HepG2 (cell line): ENCODE measurements at regions not wholly inside any gene's neighbourhood (a gene's known extent, or its start where the extent isn't known, plus 50 kb on each side); places are given as distances from the start of the nearest gene placed in this dataset.

Experiments used
- ATAC-seq: fragments of 200-7000 bp; cut with Tn5 transposase; 3 replicates; pipeline ENCODE4 v1.9.1; 2020; ENCODE audit warnings: mild to moderate bottlenecking, moderate library complexity
- BruUV-seq: library from RNA; stranded (reverse); fragments of 400-500 nt; replicated peaks from 2 replicates; lab custom pipeline; 2021; lab: Mats Ljungman, UMichigan
- CTCF ChIA-PET: fragments of 300-600 bp; formaldehyde crosslinking; extraction: SDS; loops from one replicate; lab custom pipeline; 2021; ENCODE audit warnings: low total read pairs, inconsistent platforms, low intra/inter-chr PET ratio; lab: Yijun Ruan, JAX
- POLR2A ChIA-PET: fragments of 350-600 bp; sonication (Branson Sonifier 250); formaldehyde crosslinking; loops from one replicate; lab custom pipeline; 2020; ENCODE audit warnings: antibody characterized with exemption, inconsistent platforms; lab: Yijun Ruan, JAX
- DNase-seq: peaks from one replicate; pipeline ENCODE4 v3.0.0-alpha.2; 2015; ENCODE audit warnings: low spot score
- FAIRE-seq: peaks from 3 replicates; lab custom pipeline; 2011; peaks lifted over from hg19 to GRCh38; lab: Jason Lieb, UNC
- H2AFZ ChIP-seq: one replicate; pipeline ENCODE4 v1.6.1; 2011; ENCODE audit warnings: low read length, inconsistent platforms
- H3K27ac ChIP-seq: fragments of 300-600 bp; 3 replicates; pipeline ENCODE4 v1.8.0; 2011; ENCODE audit warnings: mixed run types, mild to moderate bottlenecking, mixed read lengths, low read length, inconsistent platforms; ENCODE audit not compliant: insufficient read depth; ENCODE audit errors: extremely low read length
- H3K27me3 ChIP-seq, 2 experiments: fragments of 200-600 bp in 1 of 2; 2 replicates in 1 of 2; 3 replicates in 1 of 2; pipeline versions ENCODE4 v1.6.0 to v1.8.0; 2011; ENCODE audit warnings: low read length in 2 of 2, mild to moderate bottlenecking in 2 of 2, moderate library complexity in 2 of 2, inconsistent platforms in 1 of 2; ENCODE audit not compliant: insufficient read depth in 2 of 2, control insufficient read depth in 1 of 2
- H3K36me3 ChIP-seq, 2 experiments: fragments of 200-600 bp in 1 of 2; replicated peaks in 1 of 2; 2 replicates in 1 of 2; 3 replicates in 1 of 2; pipeline versions ENCODE4 v1.5.1 to v1.8.0; 2011; ENCODE audit warnings: low read length in 2 of 2, inconsistent platforms in 1 of 2; ENCODE audit not compliant: insufficient read depth in 2 of 2, control insufficient read depth in 1 of 2
- H3K4me1 ChIP-seq: 2 replicates; pipeline ENCODE4 v1.5.1; 2012; ENCODE audit warnings: low read length, inconsistent platforms; ENCODE audit not compliant: insufficient read depth
- H3K4me2 ChIP-seq: 2 replicates; pipeline ENCODE4 v1.6.0; 2011; ENCODE audit warnings: low read depth, low read length, inconsistent platforms
- H3K4me3 ChIP-seq, 3 experiments: fragments of 200-600 bp in 1 of 3; sonication (generic), shearing (Covaris generic) in 1 of 3; replicated peaks in 1 of 3; 2 replicates each; pipeline ENCODE4 v1.5.1; 2011 to 2016; ENCODE audit warnings: low read length in 3 of 3, inconsistent platforms in 2 of 3, low read depth in 2 of 3, mild to moderate bottlenecking in 2 of 3, control low read depth in 1 of 3, mixed read lengths in 1 of 3; ENCODE audit not compliant: insufficient read depth in 1 of 3
- H3K79me2 ChIP-seq: one replicate; pipeline ENCODE4 v1.6.1; 2011; ENCODE audit warnings: low read length, inconsistent platforms; ENCODE audit not compliant: insufficient read depth
- H3K9ac ChIP-seq: 2 replicates; pipeline ENCODE4 v1.6.0; 2011; ENCODE audit warnings: mild to moderate bottlenecking, low read depth, low read length, inconsistent platforms; ENCODE audit not compliant: insufficient read depth
- H3K9me3 ChIP-seq: 2 replicates; pipeline ENCODE4 v1.5.1; 2012; ENCODE audit warnings: mild to moderate bottlenecking, low read length
- H4K20me1 ChIP-seq: 2 replicates; pipeline ENCODE4 v1.6.0; 2011; ENCODE audit warnings: inconsistent platforms, mild to moderate bottlenecking, low read length, moderate library complexity; ENCODE audit not compliant: insufficient read depth
- NCOA5 ChIP-seq: sonication (generic); formaldehyde crosslinking; IDR thresholded peaks from 2 replicates; pipeline ENCODE4 v1.4.0; 2020; ENCODE audit warnings: missing genetic modification reagents
- PRPF4 ChIP-seq: fragments of 200-400 bp; formaldehyde crosslinking; IDR thresholded peaks from 2 replicates; pipeline ENCODE4 v1.6.1; 2016; ENCODE audit warnings: low read length, low read depth; ENCODE audit not compliant: poor library complexity, severe bottlenecking
- ZMYM4 ChIP-seq: sonication (generic); formaldehyde crosslinking; IDR thresholded peaks from 2 replicates; pipeline ENCODE4 v1.8.1; 2023; ENCODE audit warnings: mild to moderate bottlenecking, missing genetic modification reagents
- ZNF589 ChIP-seq: sonication (generic); formaldehyde crosslinking; conservative IDR thresholded peaks from 2 replicates; pipeline ENCODE4 v1.8.0; 2022; ENCODE audit warnings: mild to moderate bottlenecking, moderate library complexity, missing genetic modification reagents
- ZNF629 ChIP-seq: sonication (generic); formaldehyde crosslinking; conservative IDR thresholded peaks from 2 replicates; pipeline ENCODE4 v1.5.0; 2020; ENCODE audit warnings: missing genetic modification reagents
- WGBS: methylation state at CpG from one replicate; pipeline ENCODE4 v1.1.6; 2017; ENCODE audit warnings: low lambda C conversion rate; 5-methylcytosine and 5-hydroxymethylcytosine counted together
- in situ Hi-C: cut with HindIII; loops from 2 replicates; pipeline ENCODE4 v1.10.0; 2017; ENCODE audit warnings: low pct_unique_long_range_greater_than_20kb; ENCODE audit not compliant: extremely low pct_ligation_motif_present
- intact Hi-C: fragments of 100-400 bp; cut with micrococcal nuclease; formaldehyde crosslinking; loops from one replicate; pipeline ENCODE4 v1.10.0; 2022; ENCODE audit not compliant: unreplicated experiment
- TF ChIP-seq, protein P1 (sequence below): IDR thresholded peaks from 2 replicates; pipeline ENCODE4 v1.6.1; 2016; ENCODE audit warnings: low read depth, control low read depth
- TF ChIP-seq, protein P2 (sequence below): sonication (generic); formaldehyde crosslinking; conservative IDR thresholded peaks from 2 replicates; pipeline ENCODE4 v1.4.0; 2020; ENCODE audit warnings: mild to moderate bottlenecking, missing genetic modification reagents, moderate library complexity
- TF ChIP-seq, protein P3 (sequence below): sonication (generic); formaldehyde crosslinking; conservative IDR thresholded peaks from 2 replicates; pipeline ENCODE4 v1.8.1; 2023; ENCODE audit warnings: missing genetic modification reagents
- TF ChIP-seq, protein P4 (sequence below): fragments of 450-650 bp; IDR thresholded peaks from 2 replicates; pipeline ENCODE4 v1.6.1; 2017; ENCODE audit warnings: mild to moderate bottlenecking

DNA sequence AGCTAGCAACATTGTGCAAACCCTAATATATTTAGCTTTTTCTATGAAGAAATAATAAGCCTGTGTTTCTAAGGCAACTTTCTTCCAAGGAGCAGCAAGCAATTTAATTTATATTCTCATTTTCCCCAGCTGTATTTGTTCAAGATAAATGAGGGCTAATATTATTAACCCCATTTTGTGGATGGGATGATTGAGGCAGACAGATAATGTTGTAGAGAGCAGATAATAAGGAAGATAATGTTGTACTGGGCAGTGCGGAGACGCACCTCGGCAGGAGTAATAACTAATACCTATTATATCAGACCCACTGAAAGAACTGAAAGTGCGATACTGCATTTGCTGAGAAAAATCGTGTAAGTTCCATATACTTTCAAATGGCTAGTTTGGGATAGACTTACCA is 344.1 kb upstream of the FANCL start:
- Histone ChIP-seq H3K79me2 (no peaks in the 10 kb centered on the region), H3K27ac (no peak overlapping the region), H4K20me1 (no peaks in the 10 kb centered on the region), H3K4me3 (no peak overlapping the region), H3K4me2 (no peak overlapping the region), H3K9ac (no peak overlapping the region), H3K36me3 (no peaks in the 10 kb centered on the region), H3K27me3 (no peaks in the 10 kb centered on the region), H2AFZ (no peak overlapping the region), H3K4me1 (no peaks in the 10 kb centered on the region), H3K9me3 (no peaks in the 10 kb centered on the region)
- FAIRE-seq (no peak), DNase-seq (no peak), ATAC-seq (no peak)
- BruUV-seq, result no TSS peak
- 57% methylated on average over 5 of the region's 5 CpGs for WGBS
- TF ChIP-seq PRPF4, result no peak
- peak; percentile 62 for TF ChIP-seq ZNF629 (CRISPR knock-in tag)
- in situ Hi-C loops, result no loop called here
- ChIA-PET POLR2A (no interaction called here), CTCF (no interaction called here)
- intact Hi-C loops, result no loop called here

DNA sequence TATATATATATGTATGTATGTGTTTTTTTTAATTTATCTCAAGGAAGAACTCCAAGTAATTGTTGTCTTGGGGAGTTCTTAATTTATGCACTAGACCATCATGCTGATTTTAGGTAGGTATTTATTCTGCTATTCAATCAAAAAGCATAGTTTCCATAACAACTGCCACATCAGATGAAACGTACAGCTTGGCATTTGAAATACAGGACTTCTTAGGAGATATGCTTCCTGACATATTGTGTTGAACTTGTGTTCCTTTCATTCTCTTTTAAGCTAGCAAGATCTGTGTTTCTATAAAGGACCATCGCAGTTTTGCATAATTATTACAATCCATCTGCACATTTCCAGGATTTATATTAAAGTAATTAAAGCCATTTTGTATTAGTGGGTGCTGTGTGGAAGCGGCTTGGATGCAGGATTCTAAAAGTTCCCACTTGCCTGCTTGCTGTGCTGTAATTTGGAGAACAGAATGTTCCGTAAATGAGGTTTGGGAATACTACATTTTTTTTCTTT is 343.5 kb upstream of the FANCL start:
- H3K9ac ChIP-seq, result no peak overlapping the region
- intact Hi-C loops, result no loop called here
- no peak for ATAC-seq
- in situ Hi-C loops, result no loop called here
- no peaks in the 10 kb centered on the region for H3K4me1 ChIP-seq
- no peak overlapping the region for H3K27ac ChIP-seq
- H3K79me2 ChIP-seq, result no peaks in the 10 kb centered on the region
- DNase-seq, result no peak
- no TSS peak for BruUV-seq
- FAIRE-seq, result no peak
- H3K9me3 ChIP-seq, result no peaks in the 10 kb centered on the region
- 16% methylated on average over 4 of the region's 4 CpGs for WGBS
- no peak overlapping the region for H3K4me3 ChIP-seq
- no peaks in the 10 kb centered on the region for H3K27me3 ChIP-seq
- ChIA-PET CTCF (no interaction called here), POLR2A (no interaction called here)
- H3K4me2 ChIP-seq, result no peak overlapping the region
- H4K20me1 ChIP-seq, result no peaks in the 10 kb centered on the region
- no peak overlapping the region for H2AFZ ChIP-seq
- no peaks in the 10 kb centered on the region for H3K36me3 ChIP-seq
- TF ChIP-seq, protein P1, sequence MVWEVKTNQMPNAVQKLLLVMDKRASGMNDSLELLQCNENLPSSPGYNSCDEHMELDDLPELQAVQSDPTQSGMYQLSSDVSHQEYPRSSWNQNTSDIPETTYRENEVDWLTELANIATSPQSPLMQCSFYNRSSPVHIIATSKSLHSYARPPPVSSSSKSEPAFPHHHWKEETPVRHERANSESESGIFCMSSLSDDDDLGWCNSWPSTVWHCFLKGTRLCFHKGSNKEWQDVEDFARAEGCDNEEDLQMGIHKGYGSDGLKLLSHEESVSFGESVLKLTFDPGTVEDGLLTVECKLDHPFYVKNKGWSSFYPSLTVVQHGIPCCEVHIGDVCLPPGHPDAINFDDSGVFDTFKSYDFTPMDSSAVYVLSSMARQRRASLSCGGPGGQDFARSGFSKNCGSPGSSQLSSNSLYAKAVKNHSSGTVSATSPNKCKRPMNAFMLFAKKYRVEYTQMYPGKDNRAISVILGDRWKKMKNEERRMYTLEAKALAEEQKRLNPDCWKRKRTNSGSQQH (CRISPR knock-in tag), result no peak
- no peak for TF ChIP-seq NCOA5
- TF ChIP-seq ZMYM4 (CRISPR knock-in tag), result no peak
- TF ChIP-seq ZNF589, result no peak
- TF ChIP-seq, protein P2, sequence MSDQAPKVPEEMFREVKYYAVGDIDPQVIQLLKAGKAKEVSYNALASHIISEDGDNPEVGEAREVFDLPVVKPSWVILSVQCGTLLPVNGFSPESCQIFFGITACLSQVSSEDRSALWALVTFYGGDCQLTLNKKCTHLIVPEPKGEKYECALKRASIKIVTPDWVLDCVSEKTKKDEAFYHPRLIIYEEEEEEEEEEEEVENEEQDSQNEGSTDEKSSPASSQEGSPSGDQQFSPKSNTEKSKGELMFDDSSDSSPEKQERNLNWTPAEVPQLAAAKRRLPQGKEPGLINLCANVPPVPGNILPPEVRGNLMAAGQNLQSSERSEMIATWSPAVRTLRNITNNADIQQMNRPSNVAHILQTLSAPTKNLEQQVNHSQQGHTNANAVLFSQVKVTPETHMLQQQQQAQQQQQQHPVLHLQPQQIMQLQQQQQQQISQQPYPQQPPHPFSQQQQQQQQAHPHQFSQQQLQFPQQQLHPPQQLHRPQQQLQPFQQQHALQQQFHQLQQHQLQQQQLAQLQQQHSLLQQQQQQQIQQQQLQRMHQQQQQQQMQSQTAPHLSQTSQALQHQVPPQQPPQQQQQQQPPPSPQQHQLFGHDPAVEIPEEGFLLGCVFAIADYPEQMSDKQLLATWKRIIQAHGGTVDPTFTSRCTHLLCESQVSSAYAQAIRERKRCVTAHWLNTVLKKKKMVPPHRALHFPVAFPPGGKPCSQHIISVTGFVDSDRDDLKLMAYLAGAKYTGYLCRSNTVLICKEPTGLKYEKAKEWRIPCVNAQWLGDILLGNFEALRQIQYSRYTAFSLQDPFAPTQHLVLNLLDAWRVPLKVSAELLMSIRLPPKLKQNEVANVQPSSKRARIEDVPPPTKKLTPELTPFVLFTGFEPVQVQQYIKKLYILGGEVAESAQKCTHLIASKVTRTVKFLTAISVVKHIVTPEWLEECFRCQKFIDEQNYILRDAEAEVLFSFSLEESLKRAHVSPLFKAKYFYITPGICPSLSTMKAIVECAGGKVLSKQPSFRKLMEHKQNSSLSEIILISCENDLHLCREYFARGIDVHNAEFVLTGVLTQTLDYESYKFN (CRISPR knock-in tag), result no peak
- TF ChIP-seq, protein P3, sequence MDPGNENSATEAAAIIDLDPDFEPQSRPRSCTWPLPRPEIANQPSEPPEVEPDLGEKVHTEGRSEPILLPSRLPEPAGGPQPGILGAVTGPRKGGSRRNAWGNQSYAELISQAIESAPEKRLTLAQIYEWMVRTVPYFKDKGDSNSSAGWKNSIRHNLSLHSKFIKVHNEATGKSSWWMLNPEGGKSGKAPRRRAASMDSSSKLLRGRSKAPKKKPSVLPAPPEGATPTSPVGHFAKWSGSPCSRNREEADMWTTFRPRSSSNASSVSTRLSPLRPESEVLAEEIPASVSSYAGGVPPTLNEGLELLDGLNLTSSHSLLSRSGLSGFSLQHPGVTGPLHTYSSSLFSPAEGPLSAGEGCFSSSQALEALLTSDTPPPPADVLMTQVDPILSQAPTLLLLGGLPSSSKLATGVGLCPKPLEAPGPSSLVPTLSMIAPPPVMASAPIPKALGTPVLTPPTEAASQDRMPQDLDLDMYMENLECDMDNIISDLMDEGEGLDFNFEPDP (CRISPR knock-in tag), result no peak
- TF ChIP-seq, protein P4, sequence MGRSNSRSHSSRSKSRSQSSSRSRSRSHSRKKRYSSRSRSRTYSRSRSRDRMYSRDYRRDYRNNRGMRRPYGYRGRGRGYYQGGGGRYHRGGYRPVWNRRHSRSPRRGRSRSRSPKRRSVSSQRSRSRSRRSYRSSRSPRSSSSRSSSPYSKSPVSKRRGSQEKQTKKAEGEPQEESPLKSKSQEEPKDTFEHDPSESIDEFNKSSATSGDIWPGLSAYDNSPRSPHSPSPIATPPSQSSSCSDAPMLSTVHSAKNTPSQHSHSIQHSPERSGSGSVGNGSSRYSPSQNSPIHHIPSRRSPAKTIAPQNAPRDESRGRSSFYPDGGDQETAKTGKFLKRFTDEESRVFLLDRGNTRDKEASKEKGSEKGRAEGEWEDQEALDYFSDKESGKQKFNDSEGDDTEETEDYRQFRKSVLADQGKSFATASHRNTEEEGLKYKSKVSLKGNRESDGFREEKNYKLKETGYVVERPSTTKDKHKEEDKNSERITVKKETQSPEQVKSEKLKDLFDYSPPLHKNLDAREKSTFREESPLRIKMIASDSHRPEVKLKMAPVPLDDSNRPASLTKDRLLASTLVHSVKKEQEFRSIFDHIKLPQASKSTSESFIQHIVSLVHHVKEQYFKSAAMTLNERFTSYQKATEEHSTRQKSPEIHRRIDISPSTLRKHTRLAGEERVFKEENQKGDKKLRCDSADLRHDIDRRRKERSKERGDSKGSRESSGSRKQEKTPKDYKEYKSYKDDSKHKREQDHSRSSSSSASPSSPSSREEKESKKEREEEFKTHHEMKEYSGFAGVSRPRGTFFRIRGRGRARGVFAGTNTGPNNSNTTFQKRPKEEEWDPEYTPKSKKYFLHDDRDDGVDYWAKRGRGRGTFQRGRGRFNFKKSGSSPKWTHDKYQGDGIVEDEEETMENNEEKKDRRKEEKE, result no peak
